NB4 (cell line): ENCODE measurements at regions not wholly inside any gene's neighbourhood (a gene's known extent, or its start where the extent isn't known, plus 50 kb on each side); places are given as distances from the start of the nearest gene placed in this dataset.

Experiments
- MYC ChIP-seq: IDR thresholded peaks from 2 replicates; pipeline ENCODE4 v1.6.1; 2011; ENCODE audit warnings: low read depth, low read length
- POLR2A ChIP-seq: IDR thresholded peaks from 2 replicates; pipeline ENCODE4 v1.6.1; 2011; ENCODE audit warnings: mild to moderate bottlenecking; ENCODE audit not compliant: insufficient read length; ENCODE audit errors: extremely low read depth
- TF ChIP-seq, protein P1 (sequence below): IDR thresholded peaks from one replicate; pipeline ENCODE4 v1.5.1; 2012; ENCODE audit warnings: low read depth, low read length

DNA sequence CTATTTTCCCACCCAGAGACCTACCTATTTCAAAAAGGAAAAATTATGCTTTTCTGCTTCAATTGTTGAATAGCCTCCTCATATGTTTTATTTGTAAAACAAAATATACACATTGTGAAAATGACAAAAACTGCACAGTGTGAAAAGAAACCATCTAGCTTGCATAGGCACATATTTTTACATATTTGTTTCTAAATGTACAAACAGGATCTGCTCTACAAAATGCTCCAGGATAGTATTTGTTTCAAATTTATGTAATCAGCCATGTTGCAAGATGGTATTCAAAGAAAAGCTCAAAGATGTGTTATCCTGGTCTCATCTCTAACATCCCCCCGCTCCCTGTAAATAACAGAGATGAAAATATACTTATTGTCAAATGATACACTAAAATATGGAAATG, 366.1 kb upstream of the MPDZ start:
- TF ChIP-seq, protein P1, sequence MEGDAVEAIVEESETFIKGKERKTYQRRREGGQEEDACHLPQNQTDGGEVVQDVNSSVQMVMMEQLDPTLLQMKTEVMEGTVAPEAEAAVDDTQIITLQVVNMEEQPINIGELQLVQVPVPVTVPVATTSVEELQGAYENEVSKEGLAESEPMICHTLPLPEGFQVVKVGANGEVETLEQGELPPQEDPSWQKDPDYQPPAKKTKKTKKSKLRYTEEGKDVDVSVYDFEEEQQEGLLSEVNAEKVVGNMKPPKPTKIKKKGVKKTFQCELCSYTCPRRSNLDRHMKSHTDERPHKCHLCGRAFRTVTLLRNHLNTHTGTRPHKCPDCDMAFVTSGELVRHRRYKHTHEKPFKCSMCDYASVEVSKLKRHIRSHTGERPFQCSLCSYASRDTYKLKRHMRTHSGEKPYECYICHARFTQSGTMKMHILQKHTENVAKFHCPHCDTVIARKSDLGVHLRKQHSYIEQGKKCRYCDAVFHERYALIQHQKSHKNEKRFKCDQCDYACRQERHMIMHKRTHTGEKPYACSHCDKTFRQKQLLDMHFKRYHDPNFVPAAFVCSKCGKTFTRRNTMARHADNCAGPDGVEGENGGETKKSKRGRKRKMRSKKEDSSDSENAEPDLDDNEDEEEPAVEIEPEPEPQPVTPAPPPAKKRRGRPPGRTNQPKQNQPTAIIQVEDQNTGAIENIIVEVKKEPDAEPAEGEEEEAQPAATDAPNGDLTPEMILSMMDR, result no peak
- TF ChIP-seq POLR2A (no peak), MYC (no peak)
